Ovary (tissue), 7 donors: ENCODE measurements at regions not wholly inside any gene's neighbourhood (a gene's known extent, or its start where the extent isn't known, plus 50 kb on each side); places are given as distances from the start of the nearest gene placed in this dataset.

Source experiments
- DNase-seq, 5 donors: peaks; one replicate each; pipeline ENCODE4 v3.0.0-alpha.2; 2019 to 2020
- H3K27ac ChIP-seq, 2 donors: fragments of 200-600 bp; one replicate each; pipeline versions ENCODE4 v1.5.1 to v1.8.0; 2019 to 2022
- H3K27me3 ChIP-seq: fragments of 200-600 bp; one replicate; pipeline ENCODE4 v1.8.0; 2022
- H3K36me3 ChIP-seq: fragments of 200-600 bp; sonication (generic); one replicate; pipeline ENCODE4 v1.5.1; 2019
- H3K4me1 ChIP-seq: one replicate; pipeline ENCODE4 v1.8.1; 2013; ENCODE audit warnings: mild to moderate bottlenecking, moderate library complexity; ENCODE audit not compliant: insufficient read depth
- H3K4me3 ChIP-seq: fragments of 200-600 bp; sonication (generic); one replicate; pipeline ENCODE4 v1.5.1; 2017
- H3K9me3 ChIP-seq, 2 donors: fragments of 200-600 bp in 1 of 2; sonication (generic) in 1 of 2; one replicate each; pipeline versions ENCODE4 v1.5.1 to v1.8.1; 2013 to 2019; ENCODE audit warnings: mild to moderate bottlenecking in 1 of 2, moderate library complexity in 1 of 2
- EP300 ChIP-seq: sonication (generic); formaldehyde crosslinking; IDR thresholded peaks from one replicate; pipeline ENCODE4 v1.6.1; 2017; ENCODE audit warnings: antibody characterized with exemption
- POLR2A ChIP-seq: fragments of 450-650 bp; IDR thresholded peaks from one replicate; pipeline ENCODE4 v1.6.1; 2017; ENCODE audit warnings: antibody characterized with exemption, mild to moderate bottlenecking, moderate library complexity
- WGBS, 3 donors: extraction: QIAGEN DNeasy Blood & Tissue Kit in 1 of 3; methylation state at CpG; one replicate each; pipeline versions ENCODE4 v1.1.5 to v1.1.7; 2013 to 2017; 5-methylcytosine and 5-hydroxymethylcytosine counted together
- intact Hi-C, 4 donors: fragments of 100-400 bp; cut with DNase I; formaldehyde crosslinking; loops; one replicate each; pipeline versions ENCODE4 v1.11.0 to v1.15.1; 2022 to 2023
- TF ChIP-seq, protein P1 (sequence below), 3 donors: fragments of 450-650 bp in 2 of 3; fragments of 200-600 bp in 1 of 3; IDR thresholded peaks; one replicate each; pipeline versions ENCODE4 v1.5.1 to v1.8.0; 2016 to 2022; ENCODE audit warnings: antibody characterized with exemption in 3 of 3, mild to moderate bottlenecking in 1 of 3
- donor health status: DM: no; HTN: no; CAD: no; lungs with moderate emphysema.
- donor health status: DM: no; HTN: no; CAD: no.
- donor health status: Bipolar disorder and iron deficiency.
- donor health status: DM: no; HTN: no; CAD: no.
- donor health status: DM: yes; HTN: yes; CAD: no.

DNA sequence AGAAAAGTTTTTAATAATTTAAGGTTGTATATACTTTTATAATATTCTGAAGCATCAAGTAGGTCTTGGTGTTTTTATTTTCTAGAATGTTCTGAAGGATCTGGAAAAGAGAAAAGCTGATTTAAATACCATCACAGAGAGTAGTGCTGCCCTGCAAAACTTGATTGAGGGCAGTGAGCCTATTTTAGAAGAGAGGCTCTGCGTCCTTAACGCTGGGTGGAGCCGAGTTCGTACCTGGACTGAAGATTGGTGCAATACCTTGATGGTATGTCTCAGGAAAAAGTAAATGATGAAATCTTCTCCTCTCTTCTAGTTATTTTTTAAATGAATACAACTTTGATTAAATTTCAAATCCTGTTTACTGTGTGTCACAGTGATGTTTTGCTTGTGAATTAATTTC is 225.7 kb downstream of the UTRN start:
- Histone ChIP-seq H3K36me3 (no peaks in the 10 kb centered on the region), H3K4me1 (no peaks in the 10 kb centered on the region), H3K27me3 (no peaks in the 10 kb centered on the region), H3K4me3 (no peak overlapping the region), H3K9me3 (no peaks in the 10 kb centered on the region), H3K27ac (no peak overlapping the region)
- 93 to 96% (median 93%) methylated on average over 4 of the region's 4 CpGs for WGBS, 3 donors
- intact Hi-C loops: loop anchor here in 1 of 4 donors (2.0 kb wide), 1 partner anchor 18 kb away; no protein-coding TSS in a partner anchor
- no peak for DNase-seq
- TF ChIP-seq POLR2A (no peak), EP300 (no peak)
- TF ChIP-seq, protein P1, sequence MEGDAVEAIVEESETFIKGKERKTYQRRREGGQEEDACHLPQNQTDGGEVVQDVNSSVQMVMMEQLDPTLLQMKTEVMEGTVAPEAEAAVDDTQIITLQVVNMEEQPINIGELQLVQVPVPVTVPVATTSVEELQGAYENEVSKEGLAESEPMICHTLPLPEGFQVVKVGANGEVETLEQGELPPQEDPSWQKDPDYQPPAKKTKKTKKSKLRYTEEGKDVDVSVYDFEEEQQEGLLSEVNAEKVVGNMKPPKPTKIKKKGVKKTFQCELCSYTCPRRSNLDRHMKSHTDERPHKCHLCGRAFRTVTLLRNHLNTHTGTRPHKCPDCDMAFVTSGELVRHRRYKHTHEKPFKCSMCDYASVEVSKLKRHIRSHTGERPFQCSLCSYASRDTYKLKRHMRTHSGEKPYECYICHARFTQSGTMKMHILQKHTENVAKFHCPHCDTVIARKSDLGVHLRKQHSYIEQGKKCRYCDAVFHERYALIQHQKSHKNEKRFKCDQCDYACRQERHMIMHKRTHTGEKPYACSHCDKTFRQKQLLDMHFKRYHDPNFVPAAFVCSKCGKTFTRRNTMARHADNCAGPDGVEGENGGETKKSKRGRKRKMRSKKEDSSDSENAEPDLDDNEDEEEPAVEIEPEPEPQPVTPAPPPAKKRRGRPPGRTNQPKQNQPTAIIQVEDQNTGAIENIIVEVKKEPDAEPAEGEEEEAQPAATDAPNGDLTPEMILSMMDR (IDR thresholded peaks at IDR 0.05): no peak

DNA sequence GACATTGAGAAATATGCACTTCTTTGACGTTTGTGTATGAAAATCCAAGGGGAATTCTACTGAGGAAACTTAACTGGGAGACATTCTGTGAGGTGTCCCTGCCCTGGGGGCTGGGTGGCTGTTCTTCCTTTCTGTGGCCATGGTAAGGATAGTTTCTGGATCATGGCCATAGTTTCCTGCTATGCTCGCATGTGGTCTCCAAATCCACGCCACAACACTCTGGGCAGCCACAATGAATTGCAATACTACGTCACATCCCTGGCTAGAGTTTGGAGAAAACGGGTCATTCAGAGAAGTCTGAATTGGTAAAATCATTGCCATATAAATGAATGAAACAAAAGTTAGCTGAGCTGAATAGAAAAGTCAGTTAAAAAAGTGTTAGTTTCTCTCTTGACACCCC is 230.6 kb downstream of the UTRN start:
- Histone ChIP-seq H3K4me1 (no peaks in the 10 kb centered on the region), H3K4me3 (no peak overlapping the region), H3K27ac (no peak overlapping the region), H3K9me3 (no peaks in the 10 kb centered on the region), H3K27me3 (no peaks in the 10 kb centered on the region), H3K36me3 (no peaks in the 10 kb centered on the region)
- no peak for DNase-seq
- TF ChIP-seq, protein P1 (IDR thresholded peaks at IDR 0.05): no peak
- TF ChIP-seq EP300 (no peak), POLR2A (no peak)
- 91 to 92% (median 92%) methylated on average over 5 of the region's 5 CpGs for WGBS, 3 donors
- intact Hi-C loops: no loop called here

- no peaks in the 10 kb centered on the region for H3K36me3 ChIP-seq
- 16 to 29% (median 26%) methylated on average over 4 of the region's 4 CpGs for whole genome bisulfite sequencing, 3 donors
- TF ChIP-seq POLR2A (no peak), EP300 (no peak)
- TF ChIP-seq, protein P1 (IDR thresholded peaks at IDR 0.05): no peak
Measured at GRCh38 chr6:144519426-144519825, 234.3 kb downstream of the UTRN start.

GRCh38 chr6:144528743-144529425 is 243.7 kb downstream of the UTRN start:
- no peaks in the 10 kb centered on the region for H3K36me3 ChIP-seq
- intact Hi-C loops: no loop called here

More at GRCh38 chr6:144519426-144519825, 234.3 kb downstream of the UTRN start:
- H3K4me1 ChIP-seq: no peaks in the 10 kb centered on the region
- H3K27me3 ChIP-seq: no peaks in the 10 kb centered on the region
- H3K4me3 ChIP-seq: no peak overlapping the region
- H3K9me3 ChIP-seq: no peaks in the 10 kb centered on the region
- no peak for DNase-seq
- intact Hi-C loops: no loop called here
- H3K27ac ChIP-seq: no peak overlapping the region

More at GRCh38 chr6:144528743-144529425, 243.7 kb downstream of the UTRN start:
- no peak for DNase-seq
- Histone ChIP-seq H3K27ac (no peak overlapping the region), H3K4me1 (no peaks in the 10 kb centered on the region), H3K4me3 (no peak overlapping the region), H3K9me3 (no peaks in the 10 kb centered on the region), H3K27me3 (no peaks in the 10 kb centered on the region)
- WGBS, 3 donors: 88 to 94% (median 91%) methylated on average over 9 of the region's 9 CpGs
- TF ChIP-seq POLR2A (no peak), EP300 (no peak)
- TF ChIP-seq, protein P1 (IDR thresholded peaks at IDR 0.05): no peak
